ENCODE measurements at regions not wholly inside any gene's neighbourhood (a gene's known extent, or its start where the extent isn't known, plus 50 kb on each side); places are given as distances from the start of the nearest gene placed in this dataset.

DNA sequence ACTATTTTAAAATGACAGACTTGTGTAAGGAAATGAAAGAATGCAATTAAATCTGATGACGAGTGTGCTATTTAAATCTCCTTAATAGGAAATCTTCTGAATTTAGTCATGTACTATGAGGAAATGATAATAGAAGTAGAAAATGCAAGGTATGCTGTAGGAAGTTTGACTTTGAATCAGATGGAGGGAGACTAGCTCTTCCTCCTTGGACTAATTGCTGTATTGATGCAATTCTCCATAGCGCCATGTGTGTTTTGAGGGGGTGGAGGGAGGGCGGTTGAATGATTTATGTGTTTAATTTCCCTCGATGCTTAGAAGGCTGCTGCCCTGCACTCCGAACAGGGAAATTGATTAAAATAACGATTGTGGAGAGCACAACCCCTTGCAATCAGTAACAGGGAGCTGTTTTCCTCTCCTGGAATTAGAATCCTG is 179.0 kb upstream of the PRNP start:
- POLR2A ChIA-PET (ENCODE audit: partially characterized antibody) = no interaction called here
- H3K27ac ChIP-seq (ENCODE audit: low read depth, low read length) = no peak overlapping the region
- no peak overlapping the region for H2BK5ac ChIP-seq (ENCODE audit: low read depth, low read length)
- no peak overlapping the region; the same call in 1 of the 2 replicates for H2BK12ac ChIP-seq (ENCODE audit: low read depth, low read length)
- no peak overlapping the region for H4K5ac ChIP-seq (ENCODE audit: insufficient read length, low read depth, low read length)
- no peak overlapping the region for H3K56ac ChIP-seq (replicated peaks; ENCODE audit: insufficient read length, low read depth, low read length)
- no peaks in the 10 kb centered on the region for H3K27me3 ChIP-seq (replicated peaks in 1 of 4; ENCODE audit: control insufficient read depth in 3 of 4, extremely low read depth in 1 of 4, insufficient read depth in 3 of 4, low read length in 3 of 4)
- H2BK120ac ChIP-seq (replicated peaks; ENCODE audit: low read depth, low read length) = no peak overlapping the region
- H4K8ac ChIP-seq (ENCODE audit: extremely low read depth, insufficient read depth, low read length) = no peak overlapping the region
- no peak overlapping the region for H2AFZ ChIP-seq (ENCODE audit: low read length)
- H3K79me2 ChIP-seq (ENCODE audit: control insufficient read depth in 1 of 2, insufficient read depth in 2 of 2, low read length in 2 of 2) = no peaks in the 10 kb centered on the region
- DNase-seq (ENCODE audit: low read depth in 1 of 2, low spot score in 2 of 2) (no peak), FAIRE-seq (no peak)
- TF ChIP-seq, protein P1, sequence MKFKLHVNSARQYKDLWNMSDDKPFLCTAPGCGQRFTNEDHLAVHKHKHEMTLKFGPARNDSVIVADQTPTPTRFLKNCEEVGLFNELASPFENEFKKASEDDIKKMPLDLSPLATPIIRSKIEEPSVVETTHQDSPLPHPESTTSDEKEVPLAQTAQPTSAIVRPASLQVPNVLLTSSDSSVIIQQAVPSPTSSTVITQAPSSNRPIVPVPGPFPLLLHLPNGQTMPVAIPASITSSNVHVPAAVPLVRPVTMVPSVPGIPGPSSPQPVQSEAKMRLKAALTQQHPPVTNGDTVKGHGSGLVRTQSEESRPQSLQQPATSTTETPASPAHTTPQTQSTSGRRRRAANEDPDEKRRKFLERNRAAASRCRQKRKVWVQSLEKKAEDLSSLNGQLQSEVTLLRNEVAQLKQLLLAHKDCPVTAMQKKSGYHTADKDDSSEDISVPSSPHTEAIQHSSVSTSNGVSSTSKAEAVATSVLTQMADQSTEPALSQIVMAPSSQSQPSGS (IDR thresholded peaks at IDR 0.05; ENCODE audit: low read length) = no peak
- TF ChIP-seq CEBPB (IDR thresholded peaks at IDR 0.05; ENCODE audit: low read depth, low read length) (no peak), CHD2 (IDR thresholded peaks at IDR 0.05; ENCODE audit: low read length) (no peak), BRCA1 (IDR thresholded peaks at IDR 0.05; ENCODE audit: low read depth, low read length) (no peak), RXRA (IDR thresholded peaks at IDR 0.05; ENCODE audit: insufficient read depth, low read depth, low read length) (no peak), CHD1 (IDR thresholded peaks at IDR 0.05; ENCODE audit: low read depth, low read length) (no peak), PHF8 (conservative IDR thresholded peaks at IDR 0.05; ENCODE audit: low read depth, low read length) (no peak), GABPA (IDR thresholded peaks at IDR 0.05; ENCODE audit: borderline replicate concordance, insufficient read depth, low read length) (no peak), NANOG (IDR thresholded peaks at IDR 0.05; ENCODE audit: insufficient read depth, low read depth, low read length, poor library complexity, severe bottlenecking) (no peak)
- 68% methylated on average over 6 of the region's 6 CpGs; no CpG with 5 or more reads in 1 of the 2 experiments for WGBS, 2 experiments (ENCODE audit: extremely low coverage in 1 of 2, insufficient coverage in 1 of 2, insufficient read length in 1 of 2, insufficient replicate concordance in 2 of 2, low coverage in 1 of 2, low lambda C conversion rate in 2 of 2, missing lambda C conversion rate in 1 of 2)
- no peak overlapping the region for H4K91ac ChIP-seq (replicated peaks; ENCODE audit: insufficient read length, low read length)
- H3K9me3 ChIP-seq (ENCODE audit: insufficient read depth in 2 of 2, low read depth in 1 of 2, low read length in 1 of 2) = peaks cover 9 to 19% of the 10 kb centered on the region in 2 experiments; a peak in 3 of 4 replicates
- no peaks in the 10 kb centered on the region for H4K20me1 ChIP-seq (replicated peaks in 1 of 2; ENCODE audit: control insufficient read depth in 1 of 2, insufficient read depth in 2 of 2, low read length in 2 of 2)
- H3K14ac ChIP-seq (ENCODE audit: insufficient read length) = no peak overlapping the region
- no peak overlapping the region for H2AK5ac ChIP-seq (ENCODE audit: low read depth, low read length)
- H3K79me1 ChIP-seq (ENCODE audit: low read depth, low read length) = no peaks in the 10 kb centered on the region
- CTCF ChIA-PET (ENCODE audit: partially characterized antibody) = interaction anchor here (1.0 to 1.8 kb wide), 2 partner anchors 12 to 61 kb away, joined by 3 to 7 read pairs; no protein-coding TSS in a partner anchor
- no peak overlapping the region for H3K9ac ChIP-seq (replicated peaks in 1 of 4; ENCODE audit: extremely low read depth in 1 of 4, low read depth in 3 of 4, low read length in 3 of 4)
- no peak overlapping the region for H3K4me3 ChIP-seq (ENCODE audit: extremely low read depth in 1 of 4, insufficient read depth in 2 of 4, low read depth in 3 of 4, low read length in 4 of 4)
- no peak overlapping the region for H3K23ac ChIP-seq (ENCODE audit: insufficient read length)
- no peaks in the 10 kb centered on the region for H3K23me2 ChIP-seq (ENCODE audit: low read depth, low read length)
- no peak overlapping the region for H3K18ac ChIP-seq (ENCODE audit: extremely low read depth, low read length)
- H3K36me3 ChIP-seq (ENCODE audit: control insufficient read depth in 2 of 4, insufficient read depth in 4 of 4, low read length in 3 of 4) = no peaks in the 10 kb centered on the region; a peak in 1 of 8 replicates
- H2BK20ac ChIP-seq (ENCODE audit: low read length) = peak overlapping the region; percentile 77; the same call in 1 of the 2 replicates
- H3K4me1 ChIP-seq (replicated peaks in 1 of 4; ENCODE audit: control insufficient read depth in 3 of 4, insufficient read depth in 4 of 4, low read length in 3 of 4) = peaks cover 0 to 9% (median 1%) of the 10 kb centered on the region in 4 experiments; a peak in 2 of 7 replicates
- H3K4ac ChIP-seq (replicated peaks; ENCODE audit: insufficient read length, low read depth, low read length) = no peak overlapping the region
- H2BK15ac ChIP-seq (ENCODE audit: low read length) = no peak overlapping the region
- no peak overlapping the region for H3K4me2 ChIP-seq (ENCODE audit: insufficient read depth in 1 of 2, low read depth in 2 of 2, low read length in 2 of 2)

All from H1 (cell line).